ENCODE measurements at regions not wholly inside any gene's neighbourhood (a gene's known extent, or its start where the extent isn't known, plus 50 kb on each side); places are given as distances from the start of the nearest gene placed in this dataset.

- TF ChIP-seq, protein P1, sequence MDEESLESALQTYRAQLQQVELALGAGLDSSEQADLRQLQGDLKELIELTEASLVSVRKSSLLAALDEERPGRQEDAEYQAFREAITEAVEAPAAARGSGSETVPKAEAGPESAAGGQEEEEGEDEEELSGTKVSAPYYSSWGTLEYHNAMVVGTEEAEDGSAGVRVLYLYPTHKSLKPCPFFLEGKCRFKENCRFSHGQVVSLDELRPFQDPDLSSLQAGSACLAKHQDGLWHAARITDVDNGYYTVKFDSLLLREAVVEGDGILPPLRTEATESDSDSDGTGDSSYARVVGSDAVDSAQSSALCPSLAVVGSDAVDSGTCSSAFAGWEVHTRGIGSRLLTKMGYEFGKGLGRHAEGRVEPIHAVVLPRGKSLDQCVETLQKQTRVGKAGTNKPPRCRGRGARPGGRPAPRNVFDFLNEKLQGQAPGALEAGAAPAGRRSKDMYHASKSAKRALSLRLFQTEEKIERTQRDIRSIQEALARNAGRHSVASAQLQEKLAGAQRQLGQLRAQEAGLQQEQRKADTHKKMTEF (CRISPR knock-in tag; IDR thresholded peaks at IDR 0.05) = no peak
- TF ChIP-seq, protein P2, sequence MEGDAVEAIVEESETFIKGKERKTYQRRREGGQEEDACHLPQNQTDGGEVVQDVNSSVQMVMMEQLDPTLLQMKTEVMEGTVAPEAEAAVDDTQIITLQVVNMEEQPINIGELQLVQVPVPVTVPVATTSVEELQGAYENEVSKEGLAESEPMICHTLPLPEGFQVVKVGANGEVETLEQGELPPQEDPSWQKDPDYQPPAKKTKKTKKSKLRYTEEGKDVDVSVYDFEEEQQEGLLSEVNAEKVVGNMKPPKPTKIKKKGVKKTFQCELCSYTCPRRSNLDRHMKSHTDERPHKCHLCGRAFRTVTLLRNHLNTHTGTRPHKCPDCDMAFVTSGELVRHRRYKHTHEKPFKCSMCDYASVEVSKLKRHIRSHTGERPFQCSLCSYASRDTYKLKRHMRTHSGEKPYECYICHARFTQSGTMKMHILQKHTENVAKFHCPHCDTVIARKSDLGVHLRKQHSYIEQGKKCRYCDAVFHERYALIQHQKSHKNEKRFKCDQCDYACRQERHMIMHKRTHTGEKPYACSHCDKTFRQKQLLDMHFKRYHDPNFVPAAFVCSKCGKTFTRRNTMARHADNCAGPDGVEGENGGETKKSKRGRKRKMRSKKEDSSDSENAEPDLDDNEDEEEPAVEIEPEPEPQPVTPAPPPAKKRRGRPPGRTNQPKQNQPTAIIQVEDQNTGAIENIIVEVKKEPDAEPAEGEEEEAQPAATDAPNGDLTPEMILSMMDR (CRISPR knock-in tag; IDR thresholded peaks at IDR 0.05) = no peak
- TF ChIP-seq BCL3 (CRISPR knock-in tag; IDR thresholded peaks at IDR 0.05) (no peak), FOXK1 (CRISPR knock-in tag; IDR thresholded peaks at IDR 0.05; ENCODE audit: borderline replicate concordance, low read depth) (no peak), ZFP1 (CRISPR knock-in tag; IDR thresholded peaks at IDR 0.05) (no peak), SNAI1 (CRISPR knock-in tag; IDR thresholded peaks at IDR 0.05; ENCODE audit: borderline replicate concordance) (no peak), ZNF660 (CRISPR knock-in tag; IDR thresholded peaks at IDR 0.05; ENCODE audit: borderline replicate concordance, low read depth) (no peak), ZBTB26 (CRISPR knock-in tag; IDR thresholded peaks at IDR 0.05; ENCODE audit: borderline replicate concordance) (no peak), POGZ (CRISPR knock-in tag; IDR thresholded peaks at IDR 0.05) (no peak), ZNF276 (CRISPR knock-in tag; IDR thresholded peaks at IDR 0.05; ENCODE audit: low read depth) (no peak), BCL6 (CRISPR knock-in tag; IDR thresholded peaks at IDR 0.05) (no peak)
- TF ChIP-seq, protein P3, sequence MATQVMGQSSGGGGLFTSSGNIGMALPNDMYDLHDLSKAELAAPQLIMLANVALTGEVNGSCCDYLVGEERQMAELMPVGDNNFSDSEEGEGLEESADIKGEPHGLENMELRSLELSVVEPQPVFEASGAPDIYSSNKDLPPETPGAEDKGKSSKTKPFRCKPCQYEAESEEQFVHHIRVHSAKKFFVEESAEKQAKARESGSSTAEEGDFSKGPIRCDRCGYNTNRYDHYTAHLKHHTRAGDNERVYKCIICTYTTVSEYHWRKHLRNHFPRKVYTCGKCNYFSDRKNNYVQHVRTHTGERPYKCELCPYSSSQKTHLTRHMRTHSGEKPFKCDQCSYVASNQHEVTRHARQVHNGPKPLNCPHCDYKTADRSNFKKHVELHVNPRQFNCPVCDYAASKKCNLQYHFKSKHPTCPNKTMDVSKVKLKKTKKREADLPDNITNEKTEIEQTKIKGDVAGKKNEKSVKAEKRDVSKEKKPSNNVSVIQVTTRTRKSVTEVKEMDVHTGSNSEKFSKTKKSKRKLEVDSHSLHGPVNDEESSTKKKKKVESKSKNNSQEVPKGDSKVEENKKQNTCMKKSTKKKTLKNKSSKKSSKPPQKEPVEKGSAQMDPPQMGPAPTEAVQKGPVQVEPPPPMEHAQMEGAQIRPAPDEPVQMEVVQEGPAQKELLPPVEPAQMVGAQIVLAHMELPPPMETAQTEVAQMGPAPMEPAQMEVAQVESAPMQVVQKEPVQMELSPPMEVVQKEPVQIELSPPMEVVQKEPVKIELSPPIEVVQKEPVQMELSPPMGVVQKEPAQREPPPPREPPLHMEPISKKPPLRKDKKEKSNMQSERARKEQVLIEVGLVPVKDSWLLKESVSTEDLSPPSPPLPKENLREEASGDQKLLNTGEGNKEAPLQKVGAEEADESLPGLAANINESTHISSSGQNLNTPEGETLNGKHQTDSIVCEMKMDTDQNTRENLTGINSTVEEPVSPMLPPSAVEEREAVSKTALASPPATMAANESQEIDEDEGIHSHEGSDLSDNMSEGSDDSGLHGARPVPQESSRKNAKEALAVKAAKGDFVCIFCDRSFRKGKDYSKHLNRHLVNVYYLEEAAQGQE (IDR thresholded peaks at IDR 0.05; ENCODE audit: borderline replicate concordance in 1 of 2, low read depth in 1 of 2, low read length in 2 of 2) = no peak
- TF ChIP-seq, protein P4, sequence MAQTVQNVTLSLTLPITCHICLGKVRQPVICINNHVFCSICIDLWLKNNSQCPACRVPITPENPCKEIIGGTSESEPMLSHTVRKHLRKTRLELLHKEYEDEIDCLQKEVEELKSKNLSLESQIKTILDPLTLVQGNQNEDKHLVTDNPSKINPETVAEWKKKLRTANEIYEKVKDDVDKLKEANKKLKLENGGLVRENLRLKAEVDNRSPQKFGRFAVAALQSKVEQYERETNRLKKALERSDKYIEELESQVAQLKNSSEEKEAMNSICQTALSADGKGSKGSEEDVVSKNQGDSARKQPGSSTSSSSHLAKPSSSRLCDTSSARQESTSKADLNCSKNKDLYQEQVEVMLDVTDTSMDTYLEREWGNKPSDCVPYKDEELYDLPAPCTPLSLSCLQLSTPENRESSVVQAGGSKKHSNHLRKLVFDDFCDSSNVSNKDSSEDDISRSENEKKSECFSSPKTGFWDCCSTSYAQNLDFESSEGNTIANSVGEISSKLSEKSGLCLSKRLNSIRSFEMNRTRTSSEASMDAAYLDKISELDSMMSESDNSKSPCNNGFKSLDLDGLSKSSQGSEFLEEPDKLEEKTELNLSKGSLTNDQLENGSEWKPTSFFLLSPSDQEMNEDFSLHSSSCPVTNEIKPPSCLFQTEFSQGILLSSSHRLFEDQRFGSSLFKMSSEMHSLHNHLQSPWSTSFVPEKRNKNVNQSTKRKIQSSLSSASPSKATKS (CRISPR knock-in tag; IDR thresholded peaks at IDR 0.05) = no peak
These were observed 216.8 kb downstream of the HACE1 start for GRCh38 chr6:104642871-104643270.

Data from HepG2 (cell line).